LNCAP (cell line): ENCODE measurements at regions not wholly inside any gene's neighbourhood (a gene's known extent, or its start where the extent isn't known, plus 50 kb on each side); places are given as distances from the start of the nearest gene placed in this dataset.

Source experiments
- TF ChIP-seq, protein P1 (sequence below): fragments of 450-650 bp; IDR thresholded peaks from 2 replicates; pipeline ENCODE4 v1.5.1; 2017; ENCODE audit warnings: mild to moderate bottlenecking

DNA sequence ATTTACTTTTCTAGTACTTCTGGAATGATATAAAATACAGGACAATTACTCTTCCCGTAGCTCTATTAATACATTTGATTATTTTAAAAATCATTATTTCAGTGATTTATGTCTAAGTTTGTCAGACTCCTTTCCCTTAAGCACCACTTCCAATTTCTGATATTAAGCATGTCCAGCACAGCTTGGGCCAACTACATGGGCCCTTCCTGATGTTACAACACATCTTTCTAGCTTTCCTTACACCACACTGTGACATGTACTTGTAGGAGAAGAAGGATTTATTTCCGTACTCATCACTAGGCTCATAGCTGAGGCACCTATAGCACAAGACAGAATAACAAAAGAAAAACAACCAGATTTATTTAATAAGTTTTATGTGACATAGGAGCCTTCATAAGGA, 134.8 kb upstream of the HNRNPA3 start:
- TF ChIP-seq, protein P1, sequence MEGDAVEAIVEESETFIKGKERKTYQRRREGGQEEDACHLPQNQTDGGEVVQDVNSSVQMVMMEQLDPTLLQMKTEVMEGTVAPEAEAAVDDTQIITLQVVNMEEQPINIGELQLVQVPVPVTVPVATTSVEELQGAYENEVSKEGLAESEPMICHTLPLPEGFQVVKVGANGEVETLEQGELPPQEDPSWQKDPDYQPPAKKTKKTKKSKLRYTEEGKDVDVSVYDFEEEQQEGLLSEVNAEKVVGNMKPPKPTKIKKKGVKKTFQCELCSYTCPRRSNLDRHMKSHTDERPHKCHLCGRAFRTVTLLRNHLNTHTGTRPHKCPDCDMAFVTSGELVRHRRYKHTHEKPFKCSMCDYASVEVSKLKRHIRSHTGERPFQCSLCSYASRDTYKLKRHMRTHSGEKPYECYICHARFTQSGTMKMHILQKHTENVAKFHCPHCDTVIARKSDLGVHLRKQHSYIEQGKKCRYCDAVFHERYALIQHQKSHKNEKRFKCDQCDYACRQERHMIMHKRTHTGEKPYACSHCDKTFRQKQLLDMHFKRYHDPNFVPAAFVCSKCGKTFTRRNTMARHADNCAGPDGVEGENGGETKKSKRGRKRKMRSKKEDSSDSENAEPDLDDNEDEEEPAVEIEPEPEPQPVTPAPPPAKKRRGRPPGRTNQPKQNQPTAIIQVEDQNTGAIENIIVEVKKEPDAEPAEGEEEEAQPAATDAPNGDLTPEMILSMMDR, result no peak

DNA sequence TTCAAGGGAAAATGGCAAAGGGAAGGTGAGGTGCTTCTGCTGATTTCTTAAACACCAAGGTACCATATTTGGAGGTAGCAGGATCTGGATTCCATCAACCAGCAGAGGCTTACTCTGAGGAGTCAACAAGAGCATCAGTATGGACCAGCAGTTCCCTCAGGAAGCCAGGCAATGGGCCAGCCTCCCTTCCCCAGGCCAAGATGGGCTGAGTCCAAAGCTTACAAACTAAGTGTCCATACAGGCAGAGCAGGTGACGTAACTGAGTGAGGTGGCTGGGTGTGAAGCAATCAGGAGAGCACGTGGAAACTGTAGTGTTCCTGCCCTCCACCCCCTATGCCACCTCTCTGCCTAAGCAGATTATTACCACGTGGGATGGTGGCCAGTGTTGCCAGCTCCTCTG, 134.2 kb upstream of the HNRNPA3 start:
- TF ChIP-seq, protein P1, result no peak

DNA sequence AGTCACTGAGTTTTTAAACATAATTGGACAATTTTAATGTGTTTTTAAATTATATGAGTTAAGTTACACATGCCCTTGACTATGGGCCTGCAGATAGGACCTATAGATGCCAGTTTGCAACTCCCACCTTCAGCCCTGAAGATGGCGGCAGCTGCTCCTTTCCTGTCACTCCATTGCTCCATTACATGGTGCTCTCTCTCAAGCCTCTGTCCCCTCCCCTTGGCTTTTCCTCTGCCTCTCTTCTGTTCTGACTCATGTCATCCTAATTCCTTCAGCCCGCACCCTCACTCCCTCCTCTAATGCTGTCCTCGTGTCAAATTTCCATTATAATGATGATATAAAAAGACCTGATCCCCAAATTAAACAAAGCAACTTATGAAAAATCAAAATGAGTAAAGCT, 133.7 kb upstream of the HNRNPA3 start:
- TF ChIP-seq, protein P1, result no peak

DNA sequence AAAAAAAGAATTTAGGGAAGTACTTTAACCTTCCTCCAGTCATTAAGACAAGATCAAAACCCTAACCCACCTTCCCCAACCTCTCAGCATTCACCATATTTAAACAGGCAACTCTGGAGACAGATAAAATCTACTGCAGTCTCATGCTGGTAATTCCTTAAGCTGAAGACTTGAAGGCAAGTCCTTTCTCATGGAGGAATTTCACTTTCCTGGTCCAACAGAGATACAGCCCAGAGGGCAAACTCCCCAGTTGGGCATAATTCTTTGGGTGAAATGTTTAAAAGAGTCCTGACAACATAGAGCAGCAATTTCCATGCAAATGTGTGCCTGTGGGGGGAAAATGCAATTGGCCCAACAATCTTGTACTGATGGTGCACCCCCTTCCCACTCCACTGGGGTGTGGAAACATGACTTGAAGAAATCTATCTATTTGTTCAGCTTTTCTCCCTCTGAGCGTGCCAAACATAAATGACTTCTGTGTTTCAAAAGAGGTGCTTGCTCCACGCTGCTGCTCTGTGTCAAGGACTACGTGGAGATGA, 131.8 kb upstream of the HNRNPA3 start:
- TF ChIP-seq, protein P1, result no peak

DNA sequence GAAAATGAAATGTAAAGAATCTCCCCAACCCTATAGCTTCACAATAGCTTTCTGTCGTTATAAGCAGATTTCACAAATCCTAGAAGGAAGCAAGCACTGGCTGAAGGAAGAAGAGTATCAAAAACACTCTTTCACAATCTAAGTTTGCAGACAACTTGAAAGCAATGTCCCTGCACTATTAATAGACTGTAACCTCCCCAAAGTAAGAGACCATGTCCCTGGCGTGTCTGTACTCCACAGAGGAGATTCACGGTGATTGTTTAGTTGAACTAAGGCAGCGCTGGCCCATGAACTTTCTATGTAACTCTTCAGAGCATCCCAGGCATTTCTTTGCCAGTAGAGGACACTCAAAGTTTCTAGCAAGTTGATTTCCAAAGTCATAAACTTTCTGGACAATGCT, 128.0 kb upstream of the HNRNPA3 start:
- TF ChIP-seq, protein P1, result no peak

DNA sequence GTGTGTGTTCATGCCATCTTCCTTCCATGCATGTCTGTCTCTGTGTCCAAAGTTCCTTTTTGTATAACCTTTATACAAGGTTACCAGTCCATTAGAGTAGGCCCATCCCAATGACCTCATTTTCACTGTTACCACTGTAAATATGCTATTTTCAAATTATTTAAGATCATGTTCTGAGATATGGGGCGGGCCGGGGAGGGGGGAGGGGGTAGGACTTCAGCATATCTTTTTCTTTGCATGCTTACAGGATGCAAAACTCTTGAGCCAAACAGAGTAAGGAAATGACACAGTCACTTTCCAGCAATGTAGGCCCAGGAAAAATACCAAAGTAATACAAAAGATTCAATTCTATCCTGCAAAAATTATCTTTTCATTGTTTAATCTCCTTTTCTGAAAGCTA, 124.1 kb upstream of the HNRNPA3 start:
- TF ChIP-seq, protein P1, result no peak

DNA sequence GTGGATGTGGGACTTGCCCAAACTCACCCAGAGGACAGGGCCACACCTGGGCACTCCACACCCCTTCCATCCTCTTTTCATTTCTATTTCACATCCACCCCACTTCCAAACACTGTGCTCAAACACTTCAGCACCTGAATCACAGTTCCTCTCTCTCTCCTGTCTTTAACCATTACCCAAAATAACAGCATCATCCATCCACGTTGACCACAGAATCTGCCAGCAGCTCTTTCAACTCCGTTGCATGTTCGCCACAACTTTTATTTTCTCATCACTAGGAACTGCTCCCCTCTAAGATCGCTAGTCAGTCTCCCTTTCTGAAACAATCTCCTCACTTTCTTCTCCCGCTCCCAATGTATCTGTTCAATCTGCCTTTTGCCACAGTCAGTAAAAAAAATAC, 121.6 kb upstream of the HNRNPA3 start:
- TF ChIP-seq, protein P1, result no peak

DNA sequence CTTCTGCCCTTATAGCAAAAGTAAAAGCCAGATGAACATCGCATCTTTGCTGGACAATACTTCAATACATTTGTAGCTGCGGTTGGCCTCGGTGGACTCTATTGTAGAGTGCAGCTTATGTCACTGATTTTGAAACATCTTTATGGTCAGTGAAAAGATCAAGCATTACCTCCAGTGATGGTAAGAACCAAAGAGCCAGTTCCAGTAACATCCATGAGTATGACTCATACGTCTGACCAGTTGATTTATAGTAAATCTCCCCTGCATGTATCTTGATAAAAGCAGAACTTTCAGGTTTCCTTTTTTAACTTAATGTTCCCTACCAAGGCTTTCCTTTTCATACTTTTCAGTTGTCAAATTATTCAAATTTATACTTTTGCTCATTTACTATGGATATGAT, 119.2 kb upstream of the HNRNPA3 start:
- TF ChIP-seq, protein P1, result no peak
